Sigmoid colon (tissue), 6 donors: ENCODE measurements at regions not wholly inside any gene's neighbourhood (a gene's known extent, or its start where the extent isn't known, plus 50 kb on each side); places are given as distances from the start of the nearest gene placed in this dataset.

Source experiments
- DNase-seq: peaks from one replicate; pipeline ENCODE4 v3.0.0-alpha.2; 2019
- H3K27ac ChIP-seq, 4 donors: fragments of 200-600 bp; sonication (generic); one replicate each; pipeline ENCODE4 v1.5.1; 2016 to 2019; ENCODE audit warnings: mild to moderate bottlenecking in 1 of 4
- H3K27me3 ChIP-seq, 3 donors: fragments of 200-600 bp; sonication (generic); one replicate each; pipeline ENCODE4 v1.5.1; 2019; ENCODE audit warnings: mild to moderate bottlenecking in 1 of 3
- H3K36me3 ChIP-seq, 4 donors: fragments of 200-600 bp; sonication (generic); one replicate each; pipeline ENCODE4 v1.5.1; 2016 to 2019
- H3K4me1 ChIP-seq, 4 donors: fragments of 200-600 bp; sonication (generic); one replicate each; pipeline ENCODE4 v1.5.1; 2017 to 2019
- H3K4me3 ChIP-seq, 4 donors: fragments of 200-600 bp; sonication (generic); one replicate each; pipeline ENCODE4 v1.5.1; 2017 to 2019; ENCODE audit warnings: mild to moderate bottlenecking in 2 of 4, moderate library complexity in 1 of 4
- H3K9me3 ChIP-seq, 4 donors: fragments of 200-600 bp in 3 of 4; sonication (generic) in 3 of 4; one replicate each; pipeline versions ENCODE4 v1.5.1 to v1.6.1; 2013 to 2019
- CTCF ChIP-seq, 4 experiments: fragments of 450-650 bp in 3 of 4; fragments of 200-600 bp in 1 of 4; IDR thresholded peaks; one replicate each; pipeline ENCODE4 v1.5.1; 2016 to 2019; ENCODE audit warnings: antibody characterized with exemption in 4 of 4, mild to moderate bottlenecking in 3 of 4, moderate library complexity in 2 of 4
- EP300 ChIP-seq, 4 donors: sonication (generic); formaldehyde crosslinking; IDR thresholded peaks; one replicate each; pipeline ENCODE4 v1.6.1; 2017; ENCODE audit warnings: antibody characterized with exemption in 4 of 4
- POLR2A ChIP-seq, 2 donors: fragments of 450-650 bp; IDR thresholded peaks; one replicate each; pipeline ENCODE4 v1.6.1; 2016; ENCODE audit warnings: antibody characterized with exemption in 2 of 2, mild to moderate bottlenecking in 2 of 2, moderate library complexity in 2 of 2
- POLR2AphosphoS5 ChIP-seq, 4 donors: sonication (generic); formaldehyde crosslinking; IDR thresholded peaks; one replicate each; pipeline ENCODE4 v1.6.1; 2017; ENCODE audit warnings: antibody characterized with exemption in 4 of 4
- WGBS, 2 donors: extraction: QIAGEN DNeasy Blood & Tissue Kit; methylation state at CpG; one replicate each; pipeline ENCODE4 v1.1.7; 2013; 5-methylcytosine and 5-hydroxymethylcytosine counted together
- intact Hi-C: fragments of 100-400 bp; cut with DNase I; formaldehyde crosslinking; loops from one replicate; pipeline ENCODE4 v1.15.1; 2023
- donor health status: healthy with polysubstance abuse.
- donor health status: healthy.

- Histone ChIP-seq H3K9me3 (no peaks in the 10 kb centered on the region), H3K27ac (no peak overlapping the region), H3K36me3 (no peaks in the 10 kb centered on the region), H3K4me1 (no peaks in the 10 kb centered on the region), H3K4me3 (no peak overlapping the region), H3K27me3 (no peaks in the 10 kb centered on the region)
- DNase-seq, result no peak
- WGBS, 2 donors, result 20 to 76% methylated on average over 6 of the region's 6 CpGs
- intact Hi-C loops, result no loop called here
- TF ChIP-seq CTCF (IDR thresholded peaks at IDR 0.05), result no peak
- TF ChIP-seq POLR2A (IDR thresholded peaks at IDR 0.05), result no peak
- no peak for TF ChIP-seq POLR2AphosphoS5 (IDR thresholded peaks at IDR 0.05)
- no peak for TF ChIP-seq EP300 (IDR thresholded peaks at IDR 0.05)
Observed at GRCh38 chr9:38232895-38233294, 159.6 kb upstream of the ALDH1B1 start.

- WGBS, 2 donors, result 90% methylated on average over 13 of the region's 13 CpGs
- Histone ChIP-seq H3K36me3 (no peaks in the 10 kb centered on the region), H3K4me1 (peaks cover 0 to 14% (median 12%) of the 10 kb centered on the region in 4 donors), H3K4me3 (no peak overlapping the region), H3K27me3 (no peaks in the 10 kb centered on the region), H3K9me3 (no peaks in the 10 kb centered on the region), H3K27ac (no peak overlapping the region)
- intact Hi-C loops, result no loop called here
- TF ChIP-seq CTCF (IDR thresholded peaks at IDR 0.05) (no peak), POLR2A (IDR thresholded peaks at IDR 0.05) (no peak), EP300 (IDR thresholded peaks at IDR 0.05) (no peak), POLR2AphosphoS5 (IDR thresholded peaks at IDR 0.05) (no peak)
- no peak for DNase-seq
Observed at GRCh38 chr9:38229504-38230155, 160.6 kb upstream of the SHB start.

GRCh38 chr9:38229104-38229500 lies 160.1 kb upstream of the SHB start:
- H3K9me3 ChIP-seq, result no peaks in the 10 kb centered on the region
- no peak for DNase-seq
- no peaks in the 10 kb centered on the region for H3K27me3 ChIP-seq
- WGBS, 2 donors, result 75 to 86% methylated on average over 5 of the region's 5 CpGs
- no peak for TF ChIP-seq EP300 (IDR thresholded peaks at IDR 0.05)
- no peak for TF ChIP-seq CTCF (IDR thresholded peaks at IDR 0.05)
- no peak for TF ChIP-seq POLR2A (IDR thresholded peaks at IDR 0.05)
- no peak for TF ChIP-seq POLR2AphosphoS5 (IDR thresholded peaks at IDR 0.05)
- intact Hi-C loops, result no loop called here
- H3K36me3 ChIP-seq, result no peaks in the 10 kb centered on the region
- no peak overlapping the region for H3K27ac ChIP-seq
- H3K4me3 ChIP-seq, result no peak overlapping the region
- H3K4me1 ChIP-seq, result peaks cover 0 to 14% (median 12%) of the 10 kb centered on the region in 4 donors

GRCh38 chr9:38228331-38229103 lies 159.5 kb upstream of the SHB start:
- DNase-seq, result no peak
- Histone ChIP-seq H3K4me3 (no peak overlapping the region), H3K27me3 (no peaks in the 10 kb centered on the region), H3K36me3 (no peaks in the 10 kb centered on the region), H3K27ac (no peak overlapping the region), H3K9me3 (no peaks in the 10 kb centered on the region), H3K4me1 (peaks cover 0 to 14% (median 12%) of the 10 kb centered on the region in 4 donors)
- intact Hi-C loops, result no loop called here
- no peak for TF ChIP-seq POLR2A (IDR thresholded peaks at IDR 0.05)
- no peak for TF ChIP-seq POLR2AphosphoS5 (IDR thresholded peaks at IDR 0.05)
- TF ChIP-seq CTCF (IDR thresholded peaks at IDR 0.05), result no peak
- TF ChIP-seq EP300 (IDR thresholded peaks at IDR 0.05), result no peak
- WGBS, 2 donors, result 59 to 63% methylated on average over 13 of the region's 13 CpGs
